Occipital lobe (tissue), 1 donor: ENCODE measurements at regions not wholly inside any gene's neighbourhood (a gene's known extent, or its start where the extent isn't known, plus 50 kb on each side); places are given as distances from the start of the nearest gene placed in this dataset.
A peak's percentile ranks its signal among the peaks of the same experiment; 100 is the strongest.
"Not testable (repeated sequence)": the region's sequence is repeated elsewhere in the genome, so short reads cannot be mapped to it uniquely, and the experiment has no call there.

ENCODE experiments used
- DNase-seq: peaks from one replicate; lab custom pipeline; 2025; lab: John Stamatoyannopoulos, UW

DNA sequence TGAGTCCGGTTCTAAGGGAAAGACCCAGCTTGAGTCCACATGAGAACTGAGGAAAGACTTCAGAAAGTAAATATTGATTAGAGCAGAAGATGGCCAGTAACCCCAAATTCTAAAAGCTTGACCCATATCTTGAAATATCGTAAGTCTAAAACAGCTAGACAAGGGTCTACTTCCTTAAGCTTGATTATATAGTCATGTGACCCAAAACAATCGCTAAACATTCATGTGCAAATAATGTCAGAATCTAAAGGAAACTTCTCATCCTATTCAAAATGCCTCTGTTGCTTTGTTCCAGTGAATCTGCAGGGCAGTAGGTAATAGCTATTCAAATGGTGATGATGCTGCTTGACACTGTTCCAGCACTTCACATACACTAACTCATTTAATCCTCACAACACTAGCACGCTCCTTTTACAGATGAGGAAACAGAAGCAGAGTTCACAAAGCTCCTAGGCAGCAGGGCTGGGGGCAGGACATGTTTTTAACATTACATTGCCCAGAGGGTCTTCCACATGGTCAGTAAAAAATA is 52.6 kb downstream of the TCF20 start:
- DNase-seq, result no peak

DNA sequence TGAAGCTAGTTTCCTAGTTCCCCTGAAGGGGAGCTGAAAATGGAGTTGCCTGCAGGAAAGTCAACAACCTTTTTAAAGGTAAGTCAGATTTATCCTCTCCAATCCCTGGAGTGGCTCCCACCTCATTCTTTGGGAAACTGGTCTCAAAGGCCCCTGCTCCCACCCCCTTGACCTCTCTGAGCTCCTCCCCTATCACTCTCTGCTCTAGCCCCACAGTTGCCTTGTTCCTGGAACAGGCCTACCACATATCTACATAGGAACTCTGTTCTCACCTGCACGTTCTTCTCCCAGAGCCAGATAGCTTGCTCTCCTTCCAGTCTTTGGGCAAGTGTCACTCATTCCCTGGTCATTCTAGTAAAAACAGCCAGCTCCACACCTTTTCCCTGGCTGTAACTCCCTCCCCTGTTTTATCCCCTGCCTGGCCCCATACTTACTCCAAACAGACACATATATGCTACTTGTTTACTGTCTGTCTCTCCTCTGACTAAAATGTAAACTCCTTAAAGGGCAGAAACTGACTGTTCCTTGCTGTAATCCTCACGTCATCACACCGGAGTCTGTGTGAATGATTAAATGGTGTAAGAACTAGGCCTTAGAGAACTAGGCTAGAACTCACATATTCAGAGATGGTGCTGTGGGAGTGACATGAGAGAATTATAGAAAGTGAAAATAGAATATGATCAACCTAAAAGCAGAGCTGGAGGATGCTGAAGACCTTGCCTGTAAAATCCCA is 53.3 kb downstream of the TCF20 start:
- DNase-seq, result no peak

DNA sequence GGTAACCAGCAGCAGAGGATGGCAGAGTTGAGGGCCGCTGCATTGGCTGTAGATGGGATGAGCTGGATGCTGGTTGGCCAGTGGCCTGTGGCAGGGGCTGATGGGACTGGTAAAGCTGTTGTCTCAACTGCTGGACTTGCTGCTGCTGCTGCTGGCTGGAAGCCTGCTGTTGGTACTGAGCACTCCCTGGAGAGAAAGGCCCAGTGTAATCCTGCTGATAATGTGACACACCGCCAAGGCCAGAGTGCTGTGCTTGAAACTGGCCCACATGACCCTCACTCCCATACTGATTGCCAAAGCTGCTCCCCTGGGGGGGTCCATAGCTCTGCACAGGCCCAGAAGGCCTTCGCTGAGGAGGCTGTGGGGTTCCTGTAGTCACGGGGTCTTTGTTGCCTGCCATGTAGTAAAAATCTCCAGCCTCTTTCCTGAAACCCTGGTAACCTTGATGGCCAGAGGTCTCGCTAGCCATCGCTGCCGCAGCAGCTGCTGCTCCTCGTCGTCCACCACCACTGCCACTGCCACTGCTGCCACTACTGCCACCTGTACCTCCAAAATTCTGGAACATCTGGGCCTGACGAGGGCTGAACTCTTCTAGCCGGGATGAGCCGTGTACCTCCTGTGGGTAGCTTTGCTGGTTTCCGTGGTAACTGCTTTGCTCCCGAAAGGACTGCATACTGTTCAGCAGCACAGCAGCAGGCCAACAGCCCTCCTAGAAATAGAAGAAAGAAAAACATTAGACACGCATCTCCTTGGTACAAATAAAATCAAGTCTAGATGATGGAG is 55.6 kb downstream of the TCF20 start:
- peak; percentile 75 for DNase-seq

DNA sequence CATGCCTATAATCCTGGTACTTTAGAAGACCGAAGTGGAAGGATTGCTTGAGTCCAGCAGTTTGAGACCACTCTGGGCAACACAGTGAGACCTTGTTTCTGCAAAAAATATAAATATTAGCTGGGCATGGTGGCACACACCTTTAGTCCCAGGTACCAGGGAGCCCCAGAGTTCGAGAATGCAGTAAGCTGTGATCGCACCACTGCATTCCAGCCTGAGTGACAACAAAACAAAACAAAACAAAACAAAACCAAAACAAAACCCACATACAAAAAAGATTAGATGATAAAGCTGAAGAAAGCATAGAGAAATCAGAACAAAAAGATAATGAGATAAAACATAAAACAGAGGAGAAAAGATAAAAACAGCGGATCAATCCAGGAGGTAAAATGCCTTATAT is 62.1 kb downstream of the TCF20 start:
- DNase-seq, result no peak

DNA sequence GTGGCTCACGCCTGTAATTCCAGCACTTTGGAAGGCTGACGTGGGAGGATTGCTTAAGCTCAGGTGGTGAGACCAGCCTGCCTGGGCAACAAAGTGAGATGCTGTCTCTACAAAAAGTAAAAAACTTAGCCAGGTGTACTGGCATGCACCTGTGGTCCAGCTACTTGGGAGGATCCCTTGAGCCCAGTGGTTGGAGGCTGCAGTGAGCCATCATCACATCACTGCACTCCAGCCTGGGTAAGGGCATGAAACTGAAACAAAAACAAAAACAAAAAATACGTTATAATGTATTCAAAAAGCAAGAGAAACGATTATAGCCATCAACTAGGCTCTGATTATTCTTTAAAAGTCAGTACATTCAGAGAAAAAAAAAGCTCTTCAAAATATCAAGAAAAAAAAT is 62.5 kb downstream of the TCF20 start:
- DNase-seq, result no peak

DNA sequence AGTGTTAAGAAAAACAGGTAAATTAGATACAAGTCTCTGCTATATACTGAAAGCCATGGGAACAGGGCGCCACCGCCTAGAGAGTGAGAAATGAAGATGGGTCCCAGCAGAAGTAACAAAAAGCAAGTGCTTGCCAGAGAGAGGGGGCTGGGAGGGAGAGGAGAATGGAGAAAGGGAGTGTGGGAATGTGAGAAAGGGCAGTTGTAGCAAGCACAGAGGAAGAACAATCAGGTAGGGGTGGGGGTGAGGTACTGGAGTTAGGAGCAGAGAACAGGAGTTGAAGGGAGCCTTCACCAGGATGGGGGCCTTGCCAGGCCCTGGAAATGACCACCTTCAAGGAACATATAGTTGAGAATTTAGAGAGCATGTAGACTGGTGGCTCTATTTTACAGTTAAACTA is 66.8 kb downstream of the TCF20 start:
- no peak for DNase-seq

DNA sequence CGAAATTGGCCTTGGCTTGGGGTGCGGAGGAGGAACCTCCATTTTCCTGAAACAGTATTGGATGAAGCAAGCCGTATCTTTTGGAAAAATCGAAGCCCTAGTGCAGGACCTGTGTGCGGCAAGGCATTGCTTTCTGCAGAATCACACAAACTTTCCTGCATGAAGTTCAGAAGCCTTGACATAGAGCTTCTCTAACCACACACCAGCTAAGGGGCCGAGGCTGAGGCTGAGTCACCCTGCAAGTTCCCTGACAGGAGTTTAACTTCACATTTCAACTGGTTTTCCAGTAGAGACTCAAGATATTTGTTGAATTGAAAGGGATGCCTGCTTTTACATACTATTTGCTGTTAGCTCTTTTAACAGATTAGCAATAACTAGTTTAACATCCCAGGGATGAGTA is 67.8 kb downstream of the TCF20 start:
- DNase-seq, result no peak

DNA sequence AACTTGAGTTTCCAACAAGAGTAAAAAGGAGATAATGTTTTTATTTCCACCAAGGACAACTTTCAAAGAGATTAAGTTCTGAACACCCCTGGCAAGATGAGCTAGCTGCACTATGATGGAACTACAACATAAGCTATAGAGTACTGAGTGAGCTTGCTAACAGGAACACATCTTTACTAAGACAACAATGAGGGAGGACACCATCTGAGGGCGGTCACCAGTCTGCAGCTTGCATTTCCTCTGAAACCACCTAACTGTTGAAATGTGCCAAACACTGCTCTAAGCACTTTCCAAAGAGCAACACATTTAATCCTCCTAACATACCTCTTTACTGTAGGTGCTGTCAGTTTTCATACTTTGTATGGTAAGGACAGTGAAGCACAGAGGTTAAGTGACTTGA is 68.4 kb downstream of the TCF20 start:
- DNase-seq, result no peak

DNA sequence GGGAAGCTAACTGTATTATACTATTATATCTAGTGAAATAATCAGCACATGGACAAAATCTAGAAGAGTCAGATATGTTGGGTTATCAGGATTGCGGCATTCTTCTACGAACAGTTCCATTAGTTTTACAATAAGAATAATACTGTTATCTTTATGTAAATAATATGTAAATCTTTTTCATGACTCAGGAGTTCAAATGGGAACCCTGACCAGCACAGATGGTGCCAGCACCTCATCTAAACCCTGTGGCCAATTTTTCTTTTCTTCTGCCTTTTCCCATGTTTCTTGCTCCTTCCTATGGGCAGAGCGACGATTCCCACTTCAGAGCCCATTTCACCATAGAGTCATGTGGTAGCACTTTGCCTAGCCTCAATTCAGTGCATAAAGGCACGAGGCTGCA is 68.4 kb upstream of the CYP2D6 start:
- no peak for DNase-seq

DNA sequence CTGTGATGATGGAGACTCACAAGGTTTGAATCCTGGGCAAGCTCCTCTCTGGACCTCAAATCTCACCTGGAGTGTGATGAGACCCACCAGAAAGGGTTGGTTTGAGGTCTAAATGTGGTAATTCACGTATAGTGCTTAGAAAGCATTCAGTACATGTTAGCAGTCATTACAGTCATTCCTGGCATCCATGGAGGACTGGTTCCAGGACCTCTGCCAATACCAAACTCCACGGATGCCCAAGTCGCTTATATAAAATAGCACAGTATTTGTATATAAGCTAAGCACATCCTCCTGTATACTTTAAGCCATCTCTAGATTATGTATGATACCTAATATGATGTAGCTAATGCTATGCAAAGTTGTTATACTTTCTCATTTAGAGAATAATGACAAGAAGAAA is 67.6 kb upstream of the CYP2D6 start:
- no peak for DNase-seq

DNA sequence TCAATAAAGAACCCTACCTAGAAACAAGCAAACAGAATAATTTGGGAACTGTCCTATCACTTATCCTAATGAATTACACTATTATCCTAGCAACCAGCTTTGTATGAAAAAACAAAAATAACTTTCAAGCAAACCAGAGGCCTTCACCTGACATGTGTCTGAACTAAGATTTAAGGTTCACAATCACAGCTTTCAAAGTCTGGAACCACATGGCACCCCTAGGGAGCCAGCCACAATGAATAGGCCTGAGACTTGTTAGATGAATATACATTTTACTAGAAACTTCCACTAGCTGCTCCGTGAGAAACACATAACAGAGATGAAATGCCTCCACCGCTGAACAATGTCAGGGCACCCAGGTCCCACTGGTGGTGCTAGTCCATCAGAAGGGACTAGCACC is 65.8 kb upstream of the CYP2D6 start:
- DNase-seq, result no peak

DNA sequence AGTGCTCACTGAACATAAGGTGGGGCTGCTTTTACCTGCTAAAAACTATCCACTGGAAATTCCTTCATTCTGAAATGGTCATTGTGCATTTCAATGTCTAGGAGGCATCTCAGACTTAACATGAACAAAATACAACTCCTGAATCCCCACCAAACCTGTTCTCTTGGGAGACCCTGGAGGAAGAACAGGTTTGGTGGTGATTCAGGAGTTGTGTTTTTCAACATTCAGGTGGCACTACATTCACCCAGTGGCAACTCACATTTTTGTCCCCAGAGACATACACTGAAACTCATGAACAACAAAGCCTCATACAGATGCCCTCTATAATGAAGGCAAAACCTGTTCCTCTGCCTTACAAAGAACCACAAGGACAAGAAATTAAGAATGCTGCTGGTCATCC is 64.3 kb upstream of the CYP2D6 start:
- no peak for DNase-seq

DNA sequence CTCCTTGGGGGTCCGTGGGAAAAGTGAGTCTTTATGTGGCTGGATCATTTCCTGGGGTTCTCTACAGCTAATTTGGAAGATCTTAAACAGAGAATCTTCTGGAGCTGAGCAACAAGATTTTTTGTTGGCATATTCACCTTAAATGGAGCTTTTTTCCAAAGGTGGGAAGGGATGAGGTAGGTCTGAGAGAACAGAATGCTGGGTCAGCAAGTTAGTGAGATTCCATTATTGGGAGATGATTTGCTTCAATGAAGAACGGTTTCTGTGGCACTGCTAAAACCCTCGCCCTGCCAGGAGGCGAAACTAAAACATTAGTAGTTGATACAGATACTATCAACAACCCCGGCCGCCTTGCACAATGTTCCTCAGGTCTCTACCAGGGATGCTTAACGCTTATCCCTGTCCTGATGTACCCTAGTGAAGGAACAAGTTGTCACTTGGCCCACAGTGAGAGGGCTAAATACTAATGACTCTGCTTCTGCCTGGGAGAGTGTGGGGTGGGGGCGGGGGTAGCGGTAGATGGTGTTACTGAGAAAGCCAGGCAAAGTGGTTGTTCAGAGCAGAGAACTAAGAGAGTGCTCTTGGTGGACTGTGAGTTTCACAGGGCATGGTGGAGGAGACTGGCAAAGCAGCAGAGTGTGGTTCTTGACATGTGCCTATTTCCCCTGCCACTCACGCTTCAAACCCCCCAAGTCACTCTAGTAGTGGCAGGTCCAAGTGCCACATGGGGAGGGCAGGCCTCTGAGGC is 63.7 kb upstream of the CYP2D6 start:
- DNase-seq, result no peak

DNA sequence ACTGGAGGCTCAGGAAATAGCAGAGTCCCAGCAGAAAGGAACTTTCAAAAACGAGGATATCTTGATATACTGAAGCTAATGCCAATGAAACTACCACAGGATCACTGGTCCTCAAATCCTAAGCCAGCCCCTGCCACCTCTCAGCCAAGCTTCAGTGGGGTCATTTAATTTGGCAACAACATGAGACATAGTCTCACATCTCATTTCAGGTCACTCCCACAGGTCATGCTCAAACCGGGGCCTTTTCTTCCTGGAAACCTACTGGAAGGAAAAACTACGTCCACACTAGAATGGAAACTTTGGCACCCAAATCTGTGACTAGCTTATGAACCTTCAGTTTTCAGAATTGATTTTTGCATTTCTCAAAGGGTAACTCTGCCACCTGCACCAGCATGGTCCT is 61.9 kb upstream of the CYP2D6 start:
- no peak for DNase-seq

DNA sequence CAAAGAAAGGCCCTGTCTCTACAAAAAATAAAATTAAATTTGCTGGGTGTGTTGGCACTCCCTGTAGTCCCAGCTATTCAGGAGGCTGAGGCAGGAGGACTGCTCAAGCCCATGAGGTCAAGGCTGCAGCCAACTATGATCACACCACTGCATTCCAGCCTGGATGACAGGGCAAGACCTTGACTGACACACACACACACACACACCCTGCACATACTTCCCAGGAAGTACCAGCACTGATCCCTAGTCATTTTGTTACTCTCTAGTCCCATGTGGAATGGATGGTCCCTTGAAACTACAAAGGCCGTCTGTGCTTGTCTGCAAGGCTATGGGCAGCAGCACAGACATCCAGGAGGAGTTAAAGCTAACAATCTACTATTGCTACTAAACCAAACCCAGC is 59.7 kb upstream of the CYP2D6 start:
- no peak for DNase-seq

DNA sequence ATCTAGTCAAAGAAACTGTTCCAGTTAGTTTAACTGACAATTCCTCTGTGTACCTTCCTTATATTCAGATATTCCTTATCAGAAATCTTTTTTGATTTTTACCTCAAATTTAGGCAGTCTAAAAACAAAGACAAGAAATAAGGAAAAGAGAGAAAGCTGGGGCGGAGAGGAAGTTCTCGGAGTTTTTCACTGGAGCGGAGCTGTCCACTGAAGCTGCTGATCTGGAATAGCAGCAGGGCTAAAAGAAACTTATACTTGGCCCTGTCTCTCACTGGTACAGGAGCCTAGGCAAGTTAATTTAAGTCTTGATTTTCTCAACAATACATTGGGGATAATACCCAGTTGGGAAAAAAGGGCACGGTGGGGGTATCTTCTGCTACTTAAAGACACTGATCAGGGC is 59.2 kb upstream of the CYP2D6 start:
- DNase-seq, result no peak

DNA sequence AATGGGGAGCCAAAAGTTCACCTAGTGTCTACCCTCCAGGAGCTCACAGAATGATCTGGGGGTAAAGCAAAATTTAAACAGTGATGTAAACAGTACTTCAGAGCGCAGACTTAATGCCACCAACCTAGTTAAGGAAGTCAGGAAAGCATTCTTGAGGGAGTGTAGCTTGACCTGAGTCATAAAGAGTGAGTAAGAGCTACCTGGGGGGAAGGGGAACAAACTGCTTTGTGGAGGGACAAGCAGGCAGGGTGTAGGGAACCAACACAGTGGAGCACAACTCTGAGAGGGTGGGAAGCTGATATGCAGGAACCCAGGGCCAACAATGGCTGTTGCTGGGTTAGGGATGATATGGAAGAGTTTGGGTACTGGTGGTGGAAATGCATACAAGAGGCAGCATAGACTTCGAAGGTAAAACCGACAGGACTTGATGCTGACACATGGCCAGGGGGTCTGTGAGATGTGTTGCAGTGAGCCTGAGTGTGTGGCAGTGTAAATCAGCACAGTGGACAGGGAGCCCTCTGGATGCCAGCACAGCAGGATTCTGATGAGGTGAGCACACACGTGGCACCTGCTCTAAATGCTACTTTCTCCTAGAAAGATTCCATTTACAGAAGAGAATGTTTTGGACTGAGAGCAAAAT is 58.3 kb upstream of the CYP2D6 start:
- no peak for DNase-seq

DNA sequence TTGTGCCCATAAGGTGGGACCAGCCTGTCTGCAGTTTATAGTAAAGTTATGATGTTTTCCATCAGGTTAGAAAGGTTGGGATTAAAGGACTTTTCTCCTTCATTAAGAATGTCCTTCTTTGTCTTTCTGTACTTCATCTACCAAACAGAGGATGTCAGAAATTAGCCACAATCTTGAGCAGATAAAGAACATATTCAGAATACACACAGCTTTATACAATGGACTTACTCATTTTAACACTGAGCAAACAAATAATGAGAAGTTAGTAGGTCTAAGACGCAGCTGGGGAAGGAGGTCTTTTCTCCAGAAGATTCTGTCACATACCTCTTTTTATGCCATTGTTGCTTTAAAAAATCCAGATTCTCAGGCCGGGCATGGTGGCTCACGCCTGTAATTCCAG is 57.0 kb upstream of the CYP2D6 start:
- DNase-seq, result no peak

DNA sequence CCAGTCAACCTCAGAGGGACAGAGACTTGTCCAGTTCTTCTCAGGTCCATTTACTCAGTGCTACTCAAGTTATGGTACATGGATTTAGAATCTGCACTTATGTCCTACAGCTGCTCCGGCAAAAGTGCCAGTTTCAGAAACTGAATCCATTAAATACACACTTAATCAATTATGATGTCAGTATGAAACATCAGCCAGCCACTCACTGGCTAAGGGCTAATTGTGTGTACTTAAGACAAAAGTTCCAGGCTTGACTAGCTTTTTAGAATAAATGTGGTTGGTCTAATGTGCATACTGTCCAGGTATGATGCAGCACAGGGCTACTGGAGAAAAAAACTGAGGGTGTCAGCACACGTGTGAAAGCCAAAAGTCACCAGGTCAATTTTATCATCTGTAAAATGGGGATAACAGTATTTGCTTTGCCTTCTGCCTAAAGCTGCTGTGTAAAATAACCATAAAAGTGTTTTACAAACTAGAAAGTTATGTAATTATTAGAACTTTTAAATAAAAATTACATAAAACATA is 55.4 kb upstream of the CYP2D6 start:
- DNase-seq, result no peak

DNA sequence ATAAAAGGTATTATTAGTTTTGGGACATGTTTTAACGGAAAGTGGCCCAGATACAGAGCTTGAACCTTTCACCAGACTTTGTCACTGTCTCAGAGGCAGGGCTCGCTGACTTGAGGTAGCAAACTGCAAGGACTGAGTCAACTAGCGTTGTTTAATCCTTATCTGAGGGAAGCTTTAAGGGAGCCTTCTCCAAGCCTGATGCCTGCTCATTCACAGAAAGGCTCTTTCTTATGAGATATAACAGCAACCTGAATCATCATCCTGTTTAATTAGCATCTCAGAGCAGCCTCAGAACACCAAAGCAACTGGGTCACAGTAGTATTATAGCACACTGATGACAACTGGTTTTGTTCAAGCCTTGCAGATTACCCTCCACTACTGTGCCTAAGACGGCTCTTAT is 54.2 kb upstream of the CYP2D6 start:
- no peak for DNase-seq

DNA sequence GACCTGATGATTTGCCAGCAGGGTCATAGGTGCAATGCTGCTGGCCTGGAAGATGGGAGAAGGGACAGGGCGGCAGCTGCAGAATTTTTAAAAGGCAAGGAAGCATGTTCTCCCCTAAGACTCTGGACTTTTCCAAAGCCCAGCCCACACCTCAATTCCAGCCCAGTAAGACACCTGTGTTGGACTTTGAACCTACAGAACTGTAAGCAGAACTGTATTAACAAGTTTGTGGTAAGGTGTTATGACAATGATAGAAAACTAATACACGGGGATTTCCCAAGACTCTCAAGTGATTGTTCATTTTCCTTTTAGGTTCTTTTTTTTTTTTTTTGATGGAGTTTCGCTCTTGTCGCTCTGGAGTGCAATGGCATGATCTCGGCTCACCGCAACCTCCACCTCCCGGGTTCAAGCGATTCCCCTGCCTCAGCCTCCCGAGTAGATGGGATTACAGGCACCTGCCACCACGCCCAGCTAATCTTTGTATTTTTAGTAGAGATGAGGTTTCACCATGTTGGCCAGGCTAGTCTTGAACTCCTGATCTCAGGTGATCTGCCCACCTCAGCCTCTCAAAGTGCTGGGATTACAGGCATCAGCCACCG is 53.0 kb upstream of the CYP2D6 start:
- DNase-seq, result not testable (repeated sequence)
